ENCODE measurements at regions not wholly inside any gene's neighbourhood (a gene's known extent, or its start where the extent isn't known, plus 50 kb on each side); places are given as distances from the start of the nearest gene placed in this dataset.

DNA sequence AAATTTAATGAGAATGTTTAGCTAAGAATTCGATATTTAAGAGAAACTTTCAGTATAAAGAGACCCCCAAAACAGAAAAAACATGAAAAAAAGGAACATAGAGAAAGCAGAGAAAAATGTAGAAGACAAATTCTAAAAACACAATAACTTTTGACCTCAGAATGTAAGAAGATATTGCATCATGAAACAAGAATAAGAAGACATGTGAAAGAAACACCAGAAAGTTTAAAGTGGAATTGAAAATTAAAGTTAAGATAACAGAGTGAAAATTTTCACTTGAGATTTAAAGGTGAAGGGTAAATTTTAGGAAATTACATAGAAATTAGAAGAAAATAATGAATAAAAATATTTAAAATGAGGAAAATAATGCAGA is 78.2 kb upstream of the FAM3C start:
- ChIA-PET CTCF (interaction anchor here (0.9 to 2.2 kb wide), 5 partner anchors 8 to 682 kb away, joined by 3 to 6 read pairs (median 3); no protein-coding TSS in a partner anchor), POLR2A (no interaction called here)
- peak overlapping the region; percentile 11 to 58; a peak in 3 of 4 replicates for H3K27ac ChIP-seq (ENCODE audit: low read depth in 2 of 2, low read length in 1 of 2)
- H3K9me3 ChIP-seq, result no peaks in the 10 kb centered on the region
- 13% methylated on average over 1 of the region's 1 CpG for WGBS (ENCODE audit: low lambda C conversion rate)
- H3K9me2 ChIP-seq, result no peaks in the 10 kb centered on the region
- H3K79me2 ChIP-seq (ENCODE audit: insufficient read depth), result no peaks in the 10 kb centered on the region
- TF ChIP-seq NFIC (IDR thresholded peaks at IDR 0.05; ENCODE audit: borderline replicate concordance) (no peak), EP300 (IDR thresholded peaks at IDR 0.05; ENCODE audit: borderline replicate concordance in 1 of 2, low read depth in 1 of 2, low read length in 1 of 2) (no peak), JUND (IDR thresholded peaks at IDR 0.05) (no peak), SIN3A (IDR thresholded peaks at IDR 0.05; ENCODE audit: borderline replicate concordance, low read depth, low read length) (no peak), YY1 (IDR thresholded peaks at IDR 0.05; ENCODE audit: low read depth) (no peak), FOXJ3 (CRISPR knock-in tag; IDR thresholded peaks at IDR 0.05) (no peak), RCOR1 (IDR thresholded peaks at IDR 0.05; ENCODE audit: low read length) (no peak), CHD2 (IDR thresholded peaks at IDR 0.05; ENCODE audit: low read length, partially characterized antibody) (no peak), TAF1 (IDR thresholded peaks at IDR 0.05; ENCODE audit: borderline replicate concordance, low read depth, low read length) (no peak), GABPA (IDR thresholded peaks at IDR 0.05; ENCODE audit: low read depth) (no peak), SMC3 (IDR thresholded peaks at IDR 0.05; ENCODE audit: low read depth, low read length) (no peak), TCF12 (IDR thresholded peaks at IDR 0.05) (no peak)
- TF ChIP-seq, protein P1, sequence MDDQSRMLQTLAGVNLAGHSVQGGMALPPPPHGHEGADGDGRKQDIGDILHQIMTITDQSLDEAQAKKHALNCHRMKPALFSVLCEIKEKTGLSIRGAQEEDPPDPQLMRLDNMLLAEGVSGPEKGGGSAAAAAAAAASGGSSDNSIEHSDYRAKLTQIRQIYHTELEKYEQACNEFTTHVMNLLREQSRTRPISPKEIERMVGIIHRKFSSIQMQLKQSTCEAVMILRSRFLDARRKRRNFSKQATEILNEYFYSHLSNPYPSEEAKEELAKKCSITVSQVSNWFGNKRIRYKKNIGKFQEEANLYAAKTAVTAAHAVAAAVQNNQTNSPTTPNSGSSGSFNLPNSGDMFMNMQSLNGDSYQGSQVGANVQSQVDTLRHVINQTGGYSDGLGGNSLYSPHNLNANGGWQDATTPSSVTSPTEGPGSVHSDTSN (IDR thresholded peaks at IDR 0.05), result no peak
- TF ChIP-seq, protein P2, sequence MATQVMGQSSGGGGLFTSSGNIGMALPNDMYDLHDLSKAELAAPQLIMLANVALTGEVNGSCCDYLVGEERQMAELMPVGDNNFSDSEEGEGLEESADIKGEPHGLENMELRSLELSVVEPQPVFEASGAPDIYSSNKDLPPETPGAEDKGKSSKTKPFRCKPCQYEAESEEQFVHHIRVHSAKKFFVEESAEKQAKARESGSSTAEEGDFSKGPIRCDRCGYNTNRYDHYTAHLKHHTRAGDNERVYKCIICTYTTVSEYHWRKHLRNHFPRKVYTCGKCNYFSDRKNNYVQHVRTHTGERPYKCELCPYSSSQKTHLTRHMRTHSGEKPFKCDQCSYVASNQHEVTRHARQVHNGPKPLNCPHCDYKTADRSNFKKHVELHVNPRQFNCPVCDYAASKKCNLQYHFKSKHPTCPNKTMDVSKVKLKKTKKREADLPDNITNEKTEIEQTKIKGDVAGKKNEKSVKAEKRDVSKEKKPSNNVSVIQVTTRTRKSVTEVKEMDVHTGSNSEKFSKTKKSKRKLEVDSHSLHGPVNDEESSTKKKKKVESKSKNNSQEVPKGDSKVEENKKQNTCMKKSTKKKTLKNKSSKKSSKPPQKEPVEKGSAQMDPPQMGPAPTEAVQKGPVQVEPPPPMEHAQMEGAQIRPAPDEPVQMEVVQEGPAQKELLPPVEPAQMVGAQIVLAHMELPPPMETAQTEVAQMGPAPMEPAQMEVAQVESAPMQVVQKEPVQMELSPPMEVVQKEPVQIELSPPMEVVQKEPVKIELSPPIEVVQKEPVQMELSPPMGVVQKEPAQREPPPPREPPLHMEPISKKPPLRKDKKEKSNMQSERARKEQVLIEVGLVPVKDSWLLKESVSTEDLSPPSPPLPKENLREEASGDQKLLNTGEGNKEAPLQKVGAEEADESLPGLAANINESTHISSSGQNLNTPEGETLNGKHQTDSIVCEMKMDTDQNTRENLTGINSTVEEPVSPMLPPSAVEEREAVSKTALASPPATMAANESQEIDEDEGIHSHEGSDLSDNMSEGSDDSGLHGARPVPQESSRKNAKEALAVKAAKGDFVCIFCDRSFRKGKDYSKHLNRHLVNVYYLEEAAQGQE (IDR thresholded peaks at IDR 0.05; ENCODE audit: low read depth, low read length), result no peak
- peak overlapping the region; percentile 14; the same call in 1 of the 2 replicates for H3K9ac ChIP-seq
- H3K4me2 ChIP-seq, result peak overlapping the region; percentile 36
- no peak overlapping the region for H3K4me3 ChIP-seq (ENCODE audit: low read depth in 2 of 2, low read length in 1 of 2)
- no peaks in the 10 kb centered on the region for H4K20me1 ChIP-seq (ENCODE audit: insufficient read depth)
- no peak for DNase-seq
- H2AFZ ChIP-seq (ENCODE audit: low read depth), result peak overlapping the region; percentile 85
- H3K4me1 ChIP-seq (ENCODE audit: control insufficient read depth in 1 of 2, insufficient read depth in 2 of 2, low read depth in 1 of 2, low read length in 1 of 2), result peaks cover 4 to 14% of the 10 kb centered on the region in 2 experiments; a peak in 3 of 4 replicates
- no peaks in the 10 kb centered on the region for H3K36me3 ChIP-seq (replicated peaks in 1 of 2; ENCODE audit: control insufficient read depth in 1 of 2, insufficient read depth in 2 of 2, low read length in 1 of 2)
- no peaks in the 10 kb centered on the region for H3F3A ChIP-seq (replicated peaks; ENCODE audit: insufficient read depth)
- H3K27me3 ChIP-seq (ENCODE audit: insufficient read depth), result no peaks in the 10 kb centered on the region

Measured in SK-N-SH (cell line).